Esophagus squamous epithelium (tissue), 4 donors: ENCODE measurements at regions not wholly inside any gene's neighbourhood (a gene's known extent, or its start where the extent isn't known, plus 50 kb on each side); places are given as distances from the start of the nearest gene placed in this dataset.

Experiments used
- POLR2A ChIP-seq, 4 donors: fragments of 450-650 bp; IDR thresholded peaks; one replicate each; pipeline ENCODE4 v1.6.1; 2017; ENCODE audit warnings: antibody characterized with exemption in 4 of 4, mild to moderate bottlenecking in 4 of 4, moderate library complexity in 3 of 4
- TF ChIP-seq, protein P1 (sequence below), 6 experiments: fragments of 450-650 bp in 4 of 6; fragments of 200-600 bp in 2 of 6; sonication (generic) in 2 of 6; IDR thresholded peaks; one replicate each; pipeline ENCODE4 v1.5.1; 2016 to 2019; ENCODE audit warnings: antibody characterized with exemption in 6 of 6, mild to moderate bottlenecking in 4 of 6, moderate library complexity in 4 of 6

DNA sequence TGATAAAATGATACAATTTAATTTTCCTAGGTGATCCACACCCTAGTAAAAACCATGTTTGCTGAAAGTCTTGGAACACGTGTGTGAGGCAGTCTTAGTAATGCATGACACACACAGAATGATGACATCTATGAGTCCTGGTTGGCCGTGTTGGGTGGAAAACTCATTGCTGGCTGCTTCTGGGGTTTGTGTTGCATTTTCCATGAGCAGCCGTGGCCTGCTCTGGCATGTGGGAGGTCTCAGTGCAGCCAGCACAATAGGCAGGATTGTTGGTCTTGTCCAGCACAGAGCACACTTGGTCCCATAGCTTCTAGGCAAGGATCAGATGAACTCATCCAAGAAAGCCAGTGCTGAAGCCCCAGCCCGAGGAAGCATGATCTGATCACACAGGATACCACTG lies 172.8 kb upstream of the UBE3A start:
- TF ChIP-seq, protein P1, sequence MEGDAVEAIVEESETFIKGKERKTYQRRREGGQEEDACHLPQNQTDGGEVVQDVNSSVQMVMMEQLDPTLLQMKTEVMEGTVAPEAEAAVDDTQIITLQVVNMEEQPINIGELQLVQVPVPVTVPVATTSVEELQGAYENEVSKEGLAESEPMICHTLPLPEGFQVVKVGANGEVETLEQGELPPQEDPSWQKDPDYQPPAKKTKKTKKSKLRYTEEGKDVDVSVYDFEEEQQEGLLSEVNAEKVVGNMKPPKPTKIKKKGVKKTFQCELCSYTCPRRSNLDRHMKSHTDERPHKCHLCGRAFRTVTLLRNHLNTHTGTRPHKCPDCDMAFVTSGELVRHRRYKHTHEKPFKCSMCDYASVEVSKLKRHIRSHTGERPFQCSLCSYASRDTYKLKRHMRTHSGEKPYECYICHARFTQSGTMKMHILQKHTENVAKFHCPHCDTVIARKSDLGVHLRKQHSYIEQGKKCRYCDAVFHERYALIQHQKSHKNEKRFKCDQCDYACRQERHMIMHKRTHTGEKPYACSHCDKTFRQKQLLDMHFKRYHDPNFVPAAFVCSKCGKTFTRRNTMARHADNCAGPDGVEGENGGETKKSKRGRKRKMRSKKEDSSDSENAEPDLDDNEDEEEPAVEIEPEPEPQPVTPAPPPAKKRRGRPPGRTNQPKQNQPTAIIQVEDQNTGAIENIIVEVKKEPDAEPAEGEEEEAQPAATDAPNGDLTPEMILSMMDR (IDR thresholded peaks at IDR 0.05): no peak
- no peak for TF ChIP-seq POLR2A (IDR thresholded peaks at IDR 0.05)
